ENCODE measurements at regions not wholly inside any gene's neighbourhood (a gene's known extent, or its start where the extent isn't known, plus 50 kb on each side); places are given as distances from the start of the nearest gene placed in this dataset.

DNA sequence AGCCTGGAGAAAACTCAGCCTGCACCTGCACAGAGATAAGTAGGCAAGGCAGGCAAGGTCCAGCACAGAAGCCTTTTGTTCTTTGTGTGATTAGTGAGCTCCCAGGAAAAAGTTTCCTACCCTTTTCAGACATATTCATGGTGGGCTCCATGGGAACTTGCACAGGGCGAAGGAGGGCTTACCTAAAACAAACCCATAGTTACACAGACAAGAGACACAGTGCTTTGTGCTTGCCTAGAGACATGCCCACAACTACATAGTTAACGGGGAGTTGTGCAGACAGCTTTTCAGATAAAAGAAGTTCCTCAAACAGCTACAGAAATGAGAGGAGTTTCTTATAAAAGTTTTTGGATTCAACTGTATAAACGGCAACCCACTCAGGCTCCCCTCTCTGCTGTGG, 180.5 kb downstream of the GLUD2 start:
- intact Hi-C loops (cut with micrococcal nuclease; ENCODE audit: unreplicated experiment) = no loop called here
- POLR2A ChIA-PET = no interaction called here
- H3K27me3 ChIP-seq (replicated peaks; ENCODE audit: control insufficient read depth, insufficient read depth, low read length) = no peaks in the 10 kb centered on the region
- H3K4me1 ChIP-seq = no peaks in the 10 kb centered on the region
- Mint-ChIP-seq H3K27ac (ENCODE audit: unreplicated experiment) (no peak overlapping the region), H3K36me3 (ENCODE audit: insufficient read depth, unreplicated experiment) (no peaks in the 10 kb centered on the region), H3K27me3 (ENCODE audit: insufficient read depth, unreplicated experiment) (no peaks in the 10 kb centered on the region), H3K9me3 (ENCODE audit: unreplicated experiment) (no peaks in the 10 kb centered on the region), H3K4me3 (ENCODE audit: unreplicated experiment) (no peak overlapping the region), H3K4me1 (ENCODE audit: low read depth, unreplicated experiment) (no peaks in the 10 kb centered on the region)
- no peaks in the 10 kb centered on the region for H3K36me3 ChIP-seq (ENCODE audit: control insufficient read depth, insufficient read depth, low read length)
- TF ChIP-seq, protein P1, sequence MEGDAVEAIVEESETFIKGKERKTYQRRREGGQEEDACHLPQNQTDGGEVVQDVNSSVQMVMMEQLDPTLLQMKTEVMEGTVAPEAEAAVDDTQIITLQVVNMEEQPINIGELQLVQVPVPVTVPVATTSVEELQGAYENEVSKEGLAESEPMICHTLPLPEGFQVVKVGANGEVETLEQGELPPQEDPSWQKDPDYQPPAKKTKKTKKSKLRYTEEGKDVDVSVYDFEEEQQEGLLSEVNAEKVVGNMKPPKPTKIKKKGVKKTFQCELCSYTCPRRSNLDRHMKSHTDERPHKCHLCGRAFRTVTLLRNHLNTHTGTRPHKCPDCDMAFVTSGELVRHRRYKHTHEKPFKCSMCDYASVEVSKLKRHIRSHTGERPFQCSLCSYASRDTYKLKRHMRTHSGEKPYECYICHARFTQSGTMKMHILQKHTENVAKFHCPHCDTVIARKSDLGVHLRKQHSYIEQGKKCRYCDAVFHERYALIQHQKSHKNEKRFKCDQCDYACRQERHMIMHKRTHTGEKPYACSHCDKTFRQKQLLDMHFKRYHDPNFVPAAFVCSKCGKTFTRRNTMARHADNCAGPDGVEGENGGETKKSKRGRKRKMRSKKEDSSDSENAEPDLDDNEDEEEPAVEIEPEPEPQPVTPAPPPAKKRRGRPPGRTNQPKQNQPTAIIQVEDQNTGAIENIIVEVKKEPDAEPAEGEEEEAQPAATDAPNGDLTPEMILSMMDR (IDR thresholded peaks at IDR 0.05; ENCODE audit: insufficient read depth in 1 of 2, low read depth in 1 of 2, low read length in 1 of 2, severe bottlenecking in 1 of 2, unreplicated experiment in 1 of 2) = no peak
- no peak for DNase-seq
- BruUV-seq (replicated peaks) = no TSS peak
- no peaks in the 10 kb centered on the region for H3K9me3 ChIP-seq
- CTCF ChIA-PET = no interaction called here
- H3K4me3 ChIP-seq (ENCODE audit: low read depth, low read length) = no peak overlapping the region

DNA sequence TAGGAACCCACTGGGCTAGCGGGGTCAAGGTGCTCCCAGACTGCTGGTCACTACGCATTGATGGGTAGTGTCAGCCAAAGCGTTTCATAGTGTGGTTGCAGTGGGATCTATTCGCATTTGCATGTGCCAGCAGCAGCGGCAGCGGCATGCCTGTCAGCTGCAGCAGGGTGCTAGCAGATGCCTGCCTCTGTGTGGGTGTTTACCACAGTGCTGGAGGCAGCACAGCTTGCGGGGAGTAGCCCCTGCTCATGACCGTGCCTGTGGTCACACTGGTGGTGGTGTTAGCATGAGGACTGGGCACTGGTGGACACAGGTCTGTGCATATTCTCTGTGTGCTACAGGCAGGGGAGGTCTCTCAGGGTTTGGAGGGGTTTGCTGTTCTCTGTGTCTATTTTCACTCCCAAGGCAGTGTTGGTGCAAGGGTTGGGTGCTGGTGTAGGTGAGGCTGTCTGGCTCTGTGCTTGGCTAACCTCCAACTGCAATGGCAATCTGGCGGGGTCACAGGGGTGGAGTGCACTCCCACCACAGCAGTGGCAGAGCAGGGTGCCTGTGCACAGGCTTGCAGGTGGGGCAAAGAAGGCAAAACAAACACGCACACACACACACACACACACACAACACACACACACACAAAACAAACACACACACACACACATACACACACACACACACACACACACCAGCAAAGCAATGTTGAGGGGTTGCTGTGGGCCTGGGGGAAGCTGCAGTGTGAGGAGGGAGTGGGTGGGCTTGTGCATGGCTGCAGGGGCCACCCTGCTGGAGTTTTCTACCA, 184.4 kb downstream of the GLUD2 start:
- POLR2A ChIA-PET = no interaction called here
- no peaks in the 10 kb centered on the region for H3K9me3 Mint-ChIP-seq (ENCODE audit: unreplicated experiment)
- DNase-seq = no peak

DNA sequence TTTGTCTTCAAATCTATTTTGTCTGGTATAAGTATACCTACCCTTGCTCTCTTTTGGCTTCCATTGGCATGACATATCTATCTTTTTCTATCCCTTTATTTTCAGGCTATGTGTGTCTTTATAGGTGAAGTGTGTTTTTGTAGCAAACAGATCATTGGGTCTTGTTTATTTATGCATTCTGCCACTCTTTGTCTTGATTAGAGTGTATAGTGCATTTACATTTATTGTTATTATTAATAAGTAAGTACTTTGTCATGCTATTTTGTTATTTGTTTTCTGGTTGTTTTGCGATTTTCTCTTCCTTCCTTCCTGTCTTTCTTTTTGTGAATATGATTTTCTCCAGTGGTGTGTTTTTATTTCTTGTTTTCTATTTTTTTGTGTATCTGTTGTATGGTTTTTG, 188.6 kb downstream of the GLUD2 start:
- Mint-ChIP-seq H3K4me1 (ENCODE audit: low read depth, unreplicated experiment) (no peaks in the 10 kb centered on the region), H3K27me3 (ENCODE audit: insufficient read depth, unreplicated experiment) (no peaks in the 10 kb centered on the region), H3K36me3 (ENCODE audit: insufficient read depth, unreplicated experiment) (no peaks in the 10 kb centered on the region), H3K9me3 (ENCODE audit: unreplicated experiment) (no peaks in the 10 kb centered on the region), H3K27ac (ENCODE audit: unreplicated experiment) (no peak overlapping the region), H3K4me3 (ENCODE audit: unreplicated experiment) (no peak overlapping the region)
- CTCF ChIA-PET = no interaction called here
- H3K4me1 ChIP-seq = no peaks in the 10 kb centered on the region
- POLR2A ChIA-PET = no interaction called here
- no peak for DNase-seq
- BruUV-seq (replicated peaks) = no TSS peak
- no peaks in the 10 kb centered on the region for H3K9me3 ChIP-seq
- H3K4me3 ChIP-seq (ENCODE audit: low read depth, low read length) = no peak overlapping the region
- no peaks in the 10 kb centered on the region for H3K36me3 ChIP-seq (ENCODE audit: control insufficient read depth, insufficient read depth, low read length)
- TF ChIP-seq, protein P1 (IDR thresholded peaks at IDR 0.05; ENCODE audit: insufficient read depth in 1 of 2, low read depth in 1 of 2, low read length in 1 of 2, severe bottlenecking in 1 of 2, unreplicated experiment in 1 of 2) = no peak
- intact Hi-C loops (cut with micrococcal nuclease; ENCODE audit: unreplicated experiment) = no loop called here
- H3K27me3 ChIP-seq (replicated peaks; ENCODE audit: control insufficient read depth, insufficient read depth, low read length) = no peaks in the 10 kb centered on the region

More for the DNA sequence above, 184.4 kb downstream of the GLUD2 start:
- BruUV-seq (replicated peaks) = no TSS peak
- no peak overlapping the region for H3K4me3 Mint-ChIP-seq (ENCODE audit: unreplicated experiment)
- H3K4me1 Mint-ChIP-seq (ENCODE audit: low read depth, unreplicated experiment) = no peaks in the 10 kb centered on the region
- Histone ChIP-seq H3K9me3 (no peaks in the 10 kb centered on the region), H3K27me3 (replicated peaks; ENCODE audit: control insufficient read depth, insufficient read depth, low read length) (no peaks in the 10 kb centered on the region), H3K4me1 (no peaks in the 10 kb centered on the region), H3K4me3 (ENCODE audit: low read depth, low read length) (no peak overlapping the region), H3K36me3 (ENCODE audit: control insufficient read depth, insufficient read depth, low read length) (no peaks in the 10 kb centered on the region)
- H3K36me3 Mint-ChIP-seq (ENCODE audit: insufficient read depth, unreplicated experiment) = no peaks in the 10 kb centered on the region
- no peak overlapping the region for H3K27ac Mint-ChIP-seq (ENCODE audit: unreplicated experiment)
- H3K27me3 Mint-ChIP-seq (ENCODE audit: insufficient read depth, unreplicated experiment) = no peaks in the 10 kb centered on the region
- intact Hi-C loops (cut with micrococcal nuclease; ENCODE audit: unreplicated experiment) = no loop called here
- TF ChIP-seq, protein P1 (IDR thresholded peaks at IDR 0.05; ENCODE audit: insufficient read depth in 1 of 2, low read depth in 1 of 2, low read length in 1 of 2, severe bottlenecking in 1 of 2, unreplicated experiment in 1 of 2) = no peak
- CTCF ChIA-PET = no interaction called here

All from Caco-2 (cell line).